ENCODE measurements at regions not wholly inside any gene's neighbourhood (a gene's known extent, or its start where the extent isn't known, plus 50 kb on each side); places are given as distances from the start of the nearest gene placed in this dataset.

DNA sequence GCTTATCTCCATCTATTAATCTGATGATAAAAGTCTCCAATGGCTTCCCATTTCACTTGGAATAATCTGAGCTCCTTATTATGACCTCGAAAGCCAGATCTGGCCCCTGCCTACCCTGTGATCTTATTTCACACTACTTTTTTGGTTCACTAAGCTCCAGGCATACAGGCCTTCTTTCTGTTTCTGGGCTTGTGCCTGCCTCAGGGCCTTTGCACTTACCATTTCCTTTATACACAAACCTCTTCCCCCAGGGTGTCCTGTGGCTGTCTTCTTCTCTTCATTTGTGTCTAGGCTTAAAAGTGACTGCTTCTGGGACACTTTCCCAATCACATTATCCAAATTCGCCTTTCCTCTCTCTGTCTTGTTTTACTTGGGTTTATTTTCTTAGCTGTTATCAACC lies 478.8 kb downstream of the LRIG3 start:
- Histone ChIP-seq H3K9me3 (ENCODE audit: low read length) (no peaks in the 10 kb centered on the region), H3K36me3 (ENCODE audit: insufficient read depth, low read length) (no peaks in the 10 kb centered on the region), H4K20me1 (ENCODE audit: insufficient read depth, low read depth, low read length) (no peaks in the 10 kb centered on the region), H2AFZ (ENCODE audit: low read length) (no peak overlapping the region), H3K27me3 (ENCODE audit: low read length) (no peaks in the 10 kb centered on the region), H3K9me2 (replicated peaks; ENCODE audit: insufficient read depth, low read length) (no peaks in the 10 kb centered on the region), H3K4me1 (ENCODE audit: low read length) (no peaks in the 10 kb centered on the region), H3K79me2 (ENCODE audit: low read length) (no peaks in the 10 kb centered on the region), H3K9ac (ENCODE audit: low read length) (no peak overlapping the region), H3K27ac (ENCODE audit: low read length) (no peak overlapping the region), H3K4me2 (ENCODE audit: low read depth, low read length, poor library complexity, severe bottlenecking) (no peak overlapping the region), H3K4me3 (ENCODE audit: low read length) (no peak overlapping the region)
- DNase-seq = no peak

DNA sequence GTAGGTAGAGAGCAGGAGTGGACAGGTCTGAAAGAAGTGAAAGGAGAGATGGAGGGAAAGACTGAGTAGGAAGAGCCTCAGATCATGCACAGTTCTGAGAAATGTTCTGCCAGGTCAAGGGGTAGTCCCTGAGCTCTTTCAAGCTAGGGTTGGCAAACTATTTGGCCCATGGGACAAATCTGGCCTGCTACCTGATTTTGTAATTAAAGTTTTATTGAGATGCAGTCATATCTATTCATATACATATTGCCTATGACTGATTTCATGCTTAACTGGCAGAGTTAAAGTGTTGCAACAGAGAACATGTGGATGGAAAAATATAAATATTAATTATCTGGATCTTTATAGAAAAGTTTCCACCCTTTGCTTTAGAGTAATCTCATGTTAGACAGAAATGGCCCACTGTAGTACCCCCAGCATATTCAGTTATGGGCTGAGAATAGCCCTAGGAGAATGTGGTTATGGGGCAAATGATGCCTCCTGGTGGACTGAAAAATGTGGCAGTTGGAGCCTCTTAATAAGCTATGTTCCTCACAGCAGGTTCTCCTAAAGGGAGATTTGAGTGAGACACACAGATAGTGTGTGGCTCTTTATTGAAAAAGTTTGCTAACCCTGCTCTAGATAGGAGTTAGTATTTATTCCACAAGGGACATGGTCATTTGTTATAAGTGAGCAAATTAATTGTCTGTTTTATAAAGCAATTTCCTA lies 476.9 kb downstream of the LRIG3 start:
- Histone ChIP-seq H4K20me1 (ENCODE audit: insufficient read depth, low read depth, low read length) (no peaks in the 10 kb centered on the region), H3K27me3 (ENCODE audit: low read length) (no peaks in the 10 kb centered on the region), H3K4me1 (ENCODE audit: low read length) (no peaks in the 10 kb centered on the region), H3K9me2 (replicated peaks; ENCODE audit: insufficient read depth, low read length) (no peaks in the 10 kb centered on the region), H3K9ac (ENCODE audit: low read length) (no peak overlapping the region), H3K4me3 (ENCODE audit: low read length) (no peak overlapping the region), H3K27ac (ENCODE audit: low read length) (no peak overlapping the region), H3K79me2 (ENCODE audit: low read length) (no peaks in the 10 kb centered on the region), H2AFZ (ENCODE audit: low read length) (no peak overlapping the region), H3K36me3 (ENCODE audit: insufficient read depth, low read length) (no peaks in the 10 kb centered on the region), H3K9me3 (ENCODE audit: low read length) (no peaks in the 10 kb centered on the region), H3K4me2 (ENCODE audit: low read depth, low read length, poor library complexity, severe bottlenecking) (no peak overlapping the region)
- DNase-seq = peak; percentile 74

DNA sequence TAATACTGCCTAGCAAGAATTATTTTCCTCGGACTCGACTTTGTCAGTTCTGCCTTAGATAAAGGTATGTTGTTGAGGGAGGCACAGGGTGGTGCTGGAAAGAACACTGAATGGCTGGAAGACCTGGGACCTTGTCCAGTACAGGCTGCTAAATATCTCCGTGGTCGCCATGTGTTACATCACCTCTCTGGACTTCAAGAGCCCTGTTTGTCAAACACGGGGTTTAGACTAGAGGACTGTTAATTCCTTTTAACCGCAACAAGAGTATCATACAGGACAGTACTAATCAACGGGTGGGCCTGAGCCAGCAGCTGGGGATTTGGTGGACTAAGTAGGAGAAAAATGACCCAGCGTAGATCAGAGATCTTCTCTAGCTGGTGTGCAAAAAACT lies 476.3 kb downstream of the LRIG3 start:
- no peaks in the 10 kb centered on the region for H3K4me1 ChIP-seq (ENCODE audit: low read length)
- DNase-seq = no peak
- no peak overlapping the region for H3K4me2 ChIP-seq (ENCODE audit: low read depth, low read length, poor library complexity, severe bottlenecking)
- H3K27me3 ChIP-seq (ENCODE audit: low read length) = no peaks in the 10 kb centered on the region
- H4K20me1 ChIP-seq (ENCODE audit: insufficient read depth, low read depth, low read length) = no peaks in the 10 kb centered on the region
- H2AFZ ChIP-seq (ENCODE audit: low read length) = no peak overlapping the region
- H3K36me3 ChIP-seq (ENCODE audit: insufficient read depth, low read length) = no peaks in the 10 kb centered on the region
- H3K9me2 ChIP-seq (replicated peaks; ENCODE audit: insufficient read depth, low read length) = no peaks in the 10 kb centered on the region
- no peak overlapping the region for H3K4me3 ChIP-seq (ENCODE audit: low read length)
- H3K79me2 ChIP-seq (ENCODE audit: low read length) = no peaks in the 10 kb centered on the region
- no peak overlapping the region for H3K9ac ChIP-seq (ENCODE audit: low read length)
- H3K27ac ChIP-seq (ENCODE audit: low read length) = no peak overlapping the region
- H3K9me3 ChIP-seq (ENCODE audit: low read length) = no peaks in the 10 kb centered on the region

DNA sequence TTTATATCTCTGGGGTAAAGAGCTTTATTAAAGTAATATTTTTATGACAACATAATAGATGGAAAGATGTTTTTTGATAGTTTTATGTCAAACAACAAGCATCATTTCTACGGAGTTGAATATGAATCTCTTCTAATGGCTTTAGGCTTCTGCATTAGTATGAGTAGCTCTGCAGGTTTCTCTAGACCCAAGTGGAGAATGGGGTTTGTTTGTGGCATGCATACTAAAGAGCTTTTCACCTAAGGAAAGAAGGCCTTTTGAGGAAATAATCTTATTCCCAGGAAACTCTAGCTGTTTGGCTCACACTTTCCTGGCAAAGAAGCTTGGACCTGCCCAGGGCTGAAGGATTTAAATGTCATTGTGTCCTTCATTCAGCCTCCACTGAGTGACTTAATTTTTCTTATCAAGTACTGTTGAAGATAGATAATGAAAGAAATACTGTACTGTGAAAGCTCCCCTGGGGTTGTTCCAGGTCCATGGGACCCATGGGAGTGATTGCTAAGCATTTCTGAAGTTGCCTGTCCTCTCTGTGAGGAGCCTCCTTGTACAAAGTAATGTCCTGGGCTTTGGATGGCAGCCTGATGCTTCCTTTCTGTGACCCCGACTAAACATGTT lies 469.3 kb downstream of the LRIG3 start:
- no peak overlapping the region for H3K4me2 ChIP-seq (ENCODE audit: low read depth, low read length, poor library complexity, severe bottlenecking)
- H3K4me3 ChIP-seq (ENCODE audit: low read length) = no peak overlapping the region
- no peaks in the 10 kb centered on the region for H3K36me3 ChIP-seq (ENCODE audit: insufficient read depth, low read length)
- H3K4me1 ChIP-seq (ENCODE audit: low read length) = no peaks in the 10 kb centered on the region
- no peaks in the 10 kb centered on the region for H3K9me2 ChIP-seq (replicated peaks; ENCODE audit: insufficient read depth, low read length)
- no peak overlapping the region for H2AFZ ChIP-seq (ENCODE audit: low read length)
- no peaks in the 10 kb centered on the region for H3K79me2 ChIP-seq (ENCODE audit: low read length)
- H3K9me3 ChIP-seq (ENCODE audit: low read length) = no peaks in the 10 kb centered on the region
- H3K27ac ChIP-seq (ENCODE audit: low read length) = no peak overlapping the region
- DNase-seq = no peak
- H3K27me3 ChIP-seq (ENCODE audit: low read length) = no peaks in the 10 kb centered on the region
- H4K20me1 ChIP-seq (ENCODE audit: insufficient read depth, low read depth, low read length) = no peaks in the 10 kb centered on the region
- no peak overlapping the region for H3K9ac ChIP-seq (ENCODE audit: low read length)

DNA sequence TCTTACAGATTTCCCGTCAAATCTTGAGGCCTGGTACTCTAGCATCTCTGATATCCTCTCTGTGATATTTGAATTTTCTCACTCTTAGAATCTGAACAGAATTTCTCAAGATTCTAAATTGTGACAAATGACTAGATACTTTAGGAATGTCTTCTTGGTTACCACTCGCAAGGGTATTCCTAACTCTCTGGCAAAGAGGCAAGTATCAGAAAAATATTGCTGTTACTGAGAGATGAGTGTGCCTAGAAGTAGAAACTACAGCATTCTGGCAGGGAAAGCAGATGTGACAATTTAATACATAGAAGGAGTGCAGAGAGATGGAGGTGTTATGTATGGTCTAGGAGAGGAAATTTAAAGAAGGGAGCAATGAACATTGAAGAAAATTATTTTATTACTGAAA lies 467.8 kb downstream of the LRIG3 start:
- Histone ChIP-seq H3K79me2 (ENCODE audit: low read length) (no peaks in the 10 kb centered on the region), H3K4me2 (ENCODE audit: low read depth, low read length, poor library complexity, severe bottlenecking) (no peak overlapping the region), H3K9ac (ENCODE audit: low read length) (no peak overlapping the region), H3K27me3 (ENCODE audit: low read length) (no peaks in the 10 kb centered on the region), H2AFZ (ENCODE audit: low read length) (no peak overlapping the region), H3K27ac (ENCODE audit: low read length) (no peak overlapping the region), H3K9me2 (replicated peaks; ENCODE audit: insufficient read depth, low read length) (no peaks in the 10 kb centered on the region), H4K20me1 (ENCODE audit: insufficient read depth, low read depth, low read length) (no peaks in the 10 kb centered on the region), H3K9me3 (ENCODE audit: low read length) (no peaks in the 10 kb centered on the region), H3K4me3 (ENCODE audit: low read length) (no peak overlapping the region), H3K4me1 (ENCODE audit: low read length) (no peaks in the 10 kb centered on the region), H3K36me3 (ENCODE audit: insufficient read depth, low read length) (no peaks in the 10 kb centered on the region)
- no peak for DNase-seq

DNA sequence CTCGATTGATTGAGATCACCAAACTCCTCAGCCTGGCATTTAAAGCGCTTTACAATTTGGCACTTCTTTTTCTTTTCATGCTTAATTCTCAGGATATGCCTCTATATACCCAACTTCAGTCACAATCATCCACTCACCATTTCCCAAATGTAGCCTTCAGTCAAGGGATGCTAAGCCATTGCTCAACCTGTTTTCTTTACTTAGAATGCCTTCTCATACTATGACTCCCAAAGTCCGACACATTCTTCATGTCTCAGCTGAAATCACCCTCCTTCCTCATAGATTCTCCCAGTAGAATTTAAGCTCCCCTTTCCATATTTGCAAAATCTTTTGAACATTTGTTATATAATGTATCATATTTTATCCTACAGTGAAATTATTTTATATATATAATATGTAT lies 467.0 kb downstream of the LRIG3 start:
- no peak for DNase-seq
- no peaks in the 10 kb centered on the region for H3K4me1 ChIP-seq (ENCODE audit: low read length)
- H3K27me3 ChIP-seq (ENCODE audit: low read length) = no peaks in the 10 kb centered on the region
- no peak overlapping the region for H2AFZ ChIP-seq (ENCODE audit: low read length)
- no peak overlapping the region for H3K9ac ChIP-seq (ENCODE audit: low read length)
- no peaks in the 10 kb centered on the region for H3K9me2 ChIP-seq (replicated peaks; ENCODE audit: insufficient read depth, low read length)
- no peaks in the 10 kb centered on the region for H4K20me1 ChIP-seq (ENCODE audit: insufficient read depth, low read depth, low read length)
- no peak overlapping the region for H3K4me3 ChIP-seq (ENCODE audit: low read length)
- no peak overlapping the region for H3K4me2 ChIP-seq (ENCODE audit: low read depth, low read length, poor library complexity, severe bottlenecking)
- H3K36me3 ChIP-seq (ENCODE audit: insufficient read depth, low read length) = no peaks in the 10 kb centered on the region
- no peak overlapping the region for H3K27ac ChIP-seq (ENCODE audit: low read length)
- no peaks in the 10 kb centered on the region for H3K9me3 ChIP-seq (ENCODE audit: low read length)
- no peaks in the 10 kb centered on the region for H3K79me2 ChIP-seq (ENCODE audit: low read length)

DNA sequence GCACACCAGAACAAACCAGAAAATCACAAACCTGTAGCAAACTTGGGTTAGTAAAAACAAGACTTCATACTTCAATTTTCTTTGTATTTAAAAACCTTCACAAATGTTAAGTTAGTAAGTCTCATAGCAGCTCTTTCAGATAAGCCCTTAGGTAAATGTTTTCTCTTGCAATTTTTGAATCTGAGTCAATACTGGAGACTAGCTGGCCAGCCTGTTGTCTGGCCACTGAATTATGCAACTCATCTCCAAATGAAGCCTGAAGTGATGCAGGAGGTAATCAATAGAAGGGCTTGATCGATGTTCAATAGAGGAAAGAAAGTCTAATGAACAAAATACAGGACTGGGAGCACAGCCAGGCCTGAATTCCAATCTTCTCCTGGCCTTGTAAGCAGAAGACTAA lies 465.2 kb downstream of the LRIG3 start:
- H4K20me1 ChIP-seq (ENCODE audit: insufficient read depth, low read depth, low read length) = no peaks in the 10 kb centered on the region

DNA sequence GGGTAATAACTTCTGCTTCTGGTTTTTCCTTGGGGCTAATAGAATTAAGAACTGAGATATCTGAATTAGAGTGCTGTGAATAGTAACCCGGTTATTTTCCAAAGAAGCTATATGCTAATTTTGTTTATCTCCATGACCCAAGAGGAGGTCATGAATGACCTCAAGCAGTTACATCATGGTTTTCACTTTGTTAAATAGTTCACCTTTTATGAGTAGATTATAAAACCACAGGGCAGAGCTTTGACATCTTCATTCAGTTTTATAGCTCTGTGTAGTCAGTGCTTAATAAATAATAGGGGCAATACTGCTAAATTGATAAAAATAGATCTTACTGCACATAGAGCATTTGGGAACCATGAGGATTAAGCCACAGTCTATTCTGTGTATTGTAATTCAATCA lies 462.2 kb downstream of the LRIG3 start:
- no peaks in the 10 kb centered on the region for H4K20me1 ChIP-seq (ENCODE audit: insufficient read depth, low read depth, low read length)
- no peak for DNase-seq
- H3K4me3 ChIP-seq (ENCODE audit: low read length) = no peak overlapping the region
- no peaks in the 10 kb centered on the region for H3K79me2 ChIP-seq (ENCODE audit: low read length)
- no peaks in the 10 kb centered on the region for H3K36me3 ChIP-seq (ENCODE audit: insufficient read depth, low read length)
- H2AFZ ChIP-seq (ENCODE audit: low read length) = no peak overlapping the region
- H3K27ac ChIP-seq (ENCODE audit: low read length) = no peak overlapping the region
- no peaks in the 10 kb centered on the region for H3K9me2 ChIP-seq (replicated peaks; ENCODE audit: insufficient read depth, low read length)
- no peaks in the 10 kb centered on the region for H3K4me1 ChIP-seq (ENCODE audit: low read length)
- no peaks in the 10 kb centered on the region for H3K27me3 ChIP-seq (ENCODE audit: low read length)
- H3K9ac ChIP-seq (ENCODE audit: low read length) = no peak overlapping the region
- H3K4me2 ChIP-seq (ENCODE audit: low read depth, low read length, poor library complexity, severe bottlenecking) = no peak overlapping the region
- no peaks in the 10 kb centered on the region for H3K9me3 ChIP-seq (ENCODE audit: low read length)

More for the DNA sequence above, 465.2 kb downstream of the LRIG3 start:
- no peak overlapping the region for H3K4me2 ChIP-seq (ENCODE audit: low read depth, low read length, poor library complexity, severe bottlenecking)
- H3K79me2 ChIP-seq (ENCODE audit: low read length) = no peaks in the 10 kb centered on the region
- H3K27me3 ChIP-seq (ENCODE audit: low read length) = no peaks in the 10 kb centered on the region
- no peak overlapping the region for H3K4me3 ChIP-seq (ENCODE audit: low read length)
- DNase-seq = no peak
- no peaks in the 10 kb centered on the region for H3K4me1 ChIP-seq (ENCODE audit: low read length)
- H3K27ac ChIP-seq (ENCODE audit: low read length) = no peak overlapping the region
- no peaks in the 10 kb centered on the region for H3K36me3 ChIP-seq (ENCODE audit: insufficient read depth, low read length)
- H3K9me2 ChIP-seq (replicated peaks; ENCODE audit: insufficient read depth, low read length) = no peaks in the 10 kb centered on the region
- no peak overlapping the region for H3K9ac ChIP-seq (ENCODE audit: low read length)
- H2AFZ ChIP-seq (ENCODE audit: low read length) = no peak overlapping the region
- no peaks in the 10 kb centered on the region for H3K9me3 ChIP-seq (ENCODE audit: low read length)
